B cell (primary cell): ENCODE measurements at regions not wholly inside any gene's neighbourhood (a gene's known extent, or its start where the extent isn't known, plus 50 kb on each side); places are given as distances from the start of the nearest gene placed in this dataset.

Experiments
- CTCF ChIP-seq: fragments of 200-600 bp; IDR thresholded peaks from one replicate; pipeline ENCODE4 v1.8.0; 2022; ENCODE audit warnings: antibody characterized with exemption, mild to moderate bottlenecking
- EZH2 ChIP-seq: IDR thresholded peaks from 2 replicates; pipeline ENCODE4 v1.6.1; 2012; ENCODE audit warnings: borderline replicate concordance, low read depth, mild to moderate bottlenecking, moderate library complexity, low read length; ENCODE audit not compliant: insufficient read depth, poor library complexity, severe bottlenecking

DNA sequence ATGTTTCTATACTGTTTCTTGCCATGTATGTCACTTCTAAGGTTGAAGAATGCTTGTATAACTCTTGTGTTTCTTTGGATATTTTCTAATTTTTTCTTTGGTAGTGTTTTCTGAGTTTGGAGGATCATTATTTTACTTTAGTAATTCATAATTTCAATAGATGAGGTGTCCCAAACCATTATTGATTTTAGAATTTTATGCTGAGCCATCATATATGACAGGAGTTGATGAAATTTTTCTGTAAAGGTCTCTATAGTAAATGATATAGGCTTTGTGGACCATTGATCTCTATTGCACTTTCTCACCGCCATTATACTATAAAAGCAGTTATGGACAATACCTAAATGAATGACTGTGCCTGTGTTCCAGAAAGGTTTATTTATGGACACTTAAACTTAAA is 183.3 kb upstream of the PPP1R3A start:
- TF ChIP-seq EZH2 (no peak), CTCF (no peak)
